Kidney (tissue), 13 donors: ENCODE measurements at regions not wholly inside any gene's neighbourhood (a gene's known extent, or its start where the extent isn't known, plus 50 kb on each side); places are given as distances from the start of the nearest gene placed in this dataset.

Experiments used
- DNase-seq, 5 donors: peaks; one replicate each; pipeline ENCODE4 v3.0.0-alpha.2; 2013 to 2020
- FAIRE-seq: peaks from 2 replicates; lab custom pipeline; 2012; peaks lifted over from hg19 to GRCh38; lab: Jason Lieb, UNC
- H3K27ac ChIP-seq, 2 donors: one replicate each; pipeline ENCODE4 v1.7.0; 2013; ENCODE audit warnings: low read depth in 2 of 2, low read length in 2 of 2, inconsistent platforms in 1 of 2
- H3K27me3 ChIP-seq: one replicate; pipeline ENCODE4 v1.7.1; 2013; ENCODE audit warnings: low read length, inconsistent platforms; ENCODE audit not compliant: control insufficient read depth, insufficient read depth
- H3K36me3 ChIP-seq, 3 donors: one replicate each; pipeline versions ENCODE4 v1.7.0 to v1.7.1; 2013; ENCODE audit warnings: low read length in 3 of 3, control low read depth in 1 of 3, inconsistent platforms in 1 of 3; ENCODE audit not compliant: insufficient read depth in 3 of 3, control insufficient read depth in 2 of 3
- H3K4me1 ChIP-seq, 3 donors: one replicate each; pipeline versions ENCODE4 v1.7.0 to v1.7.1; 2013; ENCODE audit warnings: low read length in 3 of 3, inconsistent platforms in 1 of 3, low read depth in 1 of 3; ENCODE audit not compliant: control insufficient read depth in 2 of 3, insufficient read depth in 2 of 3
- H3K4me3 ChIP-seq, 3 donors: one replicate each; pipeline versions ENCODE4 v1.7.0 to v1.8.1; 2013; ENCODE audit warnings: low read length in 3 of 3, control low read depth in 1 of 3, inconsistent platforms in 1 of 3
- H3K9ac ChIP-seq, 3 donors: one replicate each; pipeline versions ENCODE4 v1.7.0 to v1.7.1; 2013; ENCODE audit warnings: low read length in 3 of 3, control low read depth in 1 of 3, inconsistent platforms in 1 of 3
- H3K9me3 ChIP-seq, 3 donors: one replicate each; pipeline versions ENCODE4 v1.7.0 to v1.7.1; 2013; ENCODE audit warnings: low read length in 3 of 3, control low read depth in 1 of 3, inconsistent platforms in 1 of 3; ENCODE audit not compliant: control insufficient read depth in 2 of 3, insufficient read depth in 1 of 3
- intact Hi-C: fragments of 100-400 bp; cut with DNase I; formaldehyde crosslinking; loops from one replicate; pipeline ENCODE4 v1.11.1; 2022
- TF ChIP-seq, protein P1 (sequence below): IDR thresholded peaks from 3 replicates; pipeline ENCODE4 v1.5.1; 2012; ENCODE audit warnings: mild to moderate bottlenecking, moderate library complexity, borderline replicate concordance; ENCODE audit not compliant: insufficient read depth; ENCODE audit errors: extremely low read depth
- donor health status: control.
- donor health status: control.
- donor health status: control.
- donor health status: control.
- donor health status: control.
- donor health status: DM: yes; HTN: yes; CAD: no.
- donor health status: Normal renal cell carcinoma (clear cell type).

DNA sequence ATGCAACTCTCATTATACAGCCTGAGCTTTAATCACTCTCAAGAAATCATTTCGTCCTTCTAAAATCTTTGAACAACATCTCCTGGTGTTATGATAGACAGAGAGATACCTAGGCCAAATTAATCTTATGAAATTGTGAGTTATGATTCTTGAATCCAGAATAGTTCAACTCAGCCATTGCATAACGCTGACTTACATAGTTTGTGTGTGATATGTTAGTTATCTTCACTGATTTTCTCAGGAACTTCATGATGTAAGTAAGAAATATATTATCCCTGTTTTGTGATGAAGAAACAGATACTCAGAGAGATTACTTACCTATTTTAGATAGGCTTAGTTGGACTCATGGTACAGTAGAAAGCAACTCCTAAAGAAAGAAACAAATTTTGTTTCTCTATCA, 684.4 kb downstream of the ZEB2 start:
- TF ChIP-seq, protein P1, sequence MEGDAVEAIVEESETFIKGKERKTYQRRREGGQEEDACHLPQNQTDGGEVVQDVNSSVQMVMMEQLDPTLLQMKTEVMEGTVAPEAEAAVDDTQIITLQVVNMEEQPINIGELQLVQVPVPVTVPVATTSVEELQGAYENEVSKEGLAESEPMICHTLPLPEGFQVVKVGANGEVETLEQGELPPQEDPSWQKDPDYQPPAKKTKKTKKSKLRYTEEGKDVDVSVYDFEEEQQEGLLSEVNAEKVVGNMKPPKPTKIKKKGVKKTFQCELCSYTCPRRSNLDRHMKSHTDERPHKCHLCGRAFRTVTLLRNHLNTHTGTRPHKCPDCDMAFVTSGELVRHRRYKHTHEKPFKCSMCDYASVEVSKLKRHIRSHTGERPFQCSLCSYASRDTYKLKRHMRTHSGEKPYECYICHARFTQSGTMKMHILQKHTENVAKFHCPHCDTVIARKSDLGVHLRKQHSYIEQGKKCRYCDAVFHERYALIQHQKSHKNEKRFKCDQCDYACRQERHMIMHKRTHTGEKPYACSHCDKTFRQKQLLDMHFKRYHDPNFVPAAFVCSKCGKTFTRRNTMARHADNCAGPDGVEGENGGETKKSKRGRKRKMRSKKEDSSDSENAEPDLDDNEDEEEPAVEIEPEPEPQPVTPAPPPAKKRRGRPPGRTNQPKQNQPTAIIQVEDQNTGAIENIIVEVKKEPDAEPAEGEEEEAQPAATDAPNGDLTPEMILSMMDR: no peak
- intact Hi-C loops: no loop called here
- Histone ChIP-seq H3K9ac (no peak overlapping the region), H3K36me3 (no peaks in the 10 kb centered on the region), H3K27me3 (no peaks in the 10 kb centered on the region), H3K9me3 (no peaks in the 10 kb centered on the region), H3K4me1 (no peaks in the 10 kb centered on the region), H3K4me3 (no peak overlapping the region), H3K27ac (no peak overlapping the region)
- FAIRE-seq (no peak), DNase-seq (no peak)

DNA sequence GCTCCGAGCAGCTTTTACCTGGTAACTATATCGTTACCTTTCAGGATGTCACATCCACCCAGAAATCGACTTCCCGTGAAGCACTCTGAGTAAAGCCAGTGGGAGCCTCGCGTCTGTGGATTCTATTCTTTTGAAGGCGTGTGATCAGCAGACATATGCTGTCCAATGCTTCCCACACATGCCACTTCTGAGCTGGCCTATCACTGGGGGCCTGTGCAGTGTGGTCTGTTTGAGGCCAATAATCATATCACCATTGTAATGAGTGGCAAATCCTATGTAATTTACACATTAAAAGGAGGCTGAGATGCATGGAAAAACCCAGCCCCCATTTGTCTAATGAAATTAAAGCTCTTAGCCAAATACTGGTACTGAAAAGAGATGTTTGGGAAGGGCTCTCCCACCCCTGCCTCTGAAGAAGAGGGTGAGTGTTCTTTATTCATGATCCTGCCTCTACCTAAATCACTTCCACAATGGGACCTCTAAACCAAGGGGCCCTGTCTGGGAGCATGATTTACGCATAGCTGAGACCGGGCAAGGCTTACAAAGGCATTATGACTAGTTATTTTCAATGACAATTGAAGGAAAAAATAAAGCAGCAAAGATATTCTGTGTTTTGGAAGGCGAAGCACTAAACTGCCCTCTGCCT, 686.8 kb downstream of the ZEB2 start:
- no peak overlapping the region for H3K27ac ChIP-seq
- DNase-seq (no peak), FAIRE-seq (no peak)
- intact Hi-C loops: no loop called here
- no peaks in the 10 kb centered on the region for H3K27me3 ChIP-seq
- no peaks in the 10 kb centered on the region for H3K36me3 ChIP-seq
- no peaks in the 10 kb centered on the region for H3K9me3 ChIP-seq
- H3K9ac ChIP-seq: no peak overlapping the region
- H3K4me3 ChIP-seq: no peak overlapping the region
- TF ChIP-seq, protein P1: no peak
- no peaks in the 10 kb centered on the region for H3K4me1 ChIP-seq

DNA sequence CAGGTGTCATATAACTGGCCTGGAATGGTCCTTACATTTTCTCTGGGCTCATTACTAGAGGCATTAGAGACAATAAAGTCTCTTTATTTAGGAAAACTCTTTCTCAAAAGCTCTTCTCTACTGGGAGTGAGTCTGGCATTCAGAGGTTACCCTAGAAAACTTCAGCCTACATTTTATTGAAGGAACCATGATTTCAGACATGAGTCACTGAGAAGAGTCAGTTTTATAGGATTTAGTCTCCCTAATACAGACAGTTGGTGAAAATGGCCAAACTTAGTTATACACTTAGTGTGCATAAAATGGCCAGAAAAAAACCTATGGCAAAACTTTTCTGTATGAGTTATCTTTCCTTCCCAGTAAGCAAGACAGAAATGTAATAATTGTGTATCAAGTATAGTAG, 689.4 kb downstream of the ZEB2 start:
- Histone ChIP-seq H3K9me3 (no peaks in the 10 kb centered on the region), H3K9ac (no peak overlapping the region), H3K27me3 (no peaks in the 10 kb centered on the region), H3K36me3 (no peaks in the 10 kb centered on the region), H3K4me3 (no peak overlapping the region), H3K4me1 (no peaks in the 10 kb centered on the region), H3K27ac (no peak overlapping the region)
- TF ChIP-seq, protein P1: no peak
- intact Hi-C loops: no loop called here
- FAIRE-seq (no peak), DNase-seq (no peak)
